ENCODE measurements at regions not wholly inside any gene's neighbourhood (a gene's known extent, or its start where the extent isn't known, plus 50 kb on each side); places are given as distances from the start of the nearest gene placed in this dataset.

DNA sequence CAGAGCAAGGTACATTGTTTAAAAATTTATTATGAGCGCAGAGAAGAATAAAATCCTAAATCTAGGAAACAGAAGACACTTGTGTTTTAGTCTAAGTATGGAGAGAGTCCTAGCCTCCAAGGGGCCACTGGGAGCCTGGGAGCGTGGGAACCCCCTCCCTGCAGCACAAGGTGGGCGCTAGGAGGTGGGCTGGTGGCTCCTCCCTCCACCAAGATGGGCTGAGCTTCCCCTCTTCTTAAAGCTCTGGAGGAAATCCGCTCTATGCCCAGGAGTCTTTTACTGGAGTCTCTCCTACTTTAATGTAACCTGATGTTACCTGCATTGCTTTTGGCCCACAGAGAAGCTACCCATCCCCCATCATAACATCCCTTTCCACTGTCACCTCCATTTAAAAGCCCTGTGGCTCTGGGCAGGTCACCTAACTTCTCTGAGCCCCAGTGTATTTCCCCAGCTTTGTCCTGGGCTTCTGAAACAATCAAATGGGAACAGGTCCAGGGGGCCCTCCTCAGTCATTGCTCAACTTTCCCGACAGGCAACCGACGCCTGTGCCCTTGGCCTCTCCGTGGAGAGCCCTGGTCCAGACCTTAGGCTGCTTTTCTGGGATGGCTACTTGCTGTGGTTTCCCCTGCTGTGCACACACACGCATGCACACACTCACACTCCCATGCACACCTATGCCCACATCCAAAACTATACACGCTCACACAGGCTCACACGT, 181.5 kb downstream of the NPHP4 start:
- DNase-seq, result no peak
- Mint-ChIP-seq H3K4me1 (no peaks in the 10 kb centered on the region), H3K27me3 (ENCODE audit: low read depth in 3 of 3) (peaks cover 1 to 10% (median 9%) of the 10 kb centered on the region in 3 donors), H3K27ac (no peak overlapping the region), H3K4me3 (no peak overlapping the region), H3K9me3 (peaks cover 0 to 2% (median 0%) of the 10 kb centered on the region in 7 donors), H3K36me3 (no peaks in the 10 kb centered on the region)
- Histone ChIP-seq H3K79me2 (ENCODE audit: insufficient read depth, low read length) (no peaks in the 10 kb centered on the region), H3K9ac (ENCODE audit: insufficient read depth, low read length, poor library complexity, severe bottlenecking) (no peak overlapping the region), H4K20me1 (ENCODE audit: insufficient read depth, low read length) (no peaks in the 10 kb centered on the region), H3K27ac (ENCODE audit: low read depth in 1 of 2, low read length in 2 of 2) (no peak overlapping the region), H3K36me3 (replicated peaks in 1 of 2; ENCODE audit: control insufficient read depth in 1 of 2, insufficient read depth in 2 of 2, low read length in 2 of 2) (no peaks in the 10 kb centered on the region), H3K27me3 (ENCODE audit: control insufficient read depth in 2 of 2, insufficient read depth in 2 of 2, low read length in 2 of 2) (no peaks in the 10 kb centered on the region), H3K4me3 (replicated peaks in 1 of 3; ENCODE audit: low read depth in 2 of 3, low read length in 3 of 3) (no peak overlapping the region), H3K9me3 (replicated peaks in 1 of 2; ENCODE audit: control insufficient read depth in 1 of 2, insufficient read depth in 1 of 2, low read length in 2 of 2) (peaks cover 5% of the 10 kb centered on the region in 2 donors), H3K4me1 (ENCODE audit: control insufficient read depth in 1 of 2, insufficient read depth in 2 of 2, low read length in 2 of 2) (no peaks in the 10 kb centered on the region), H2AFZ (ENCODE audit: insufficient read depth, low read depth, low read length, poor library complexity, severe bottlenecking) (no peak overlapping the region), H3K4me2 (replicated peaks; ENCODE audit: extremely low read depth, low read length, poor library complexity, severe bottlenecking) (no peak overlapping the region)
- TF ChIP-seq, protein P1, sequence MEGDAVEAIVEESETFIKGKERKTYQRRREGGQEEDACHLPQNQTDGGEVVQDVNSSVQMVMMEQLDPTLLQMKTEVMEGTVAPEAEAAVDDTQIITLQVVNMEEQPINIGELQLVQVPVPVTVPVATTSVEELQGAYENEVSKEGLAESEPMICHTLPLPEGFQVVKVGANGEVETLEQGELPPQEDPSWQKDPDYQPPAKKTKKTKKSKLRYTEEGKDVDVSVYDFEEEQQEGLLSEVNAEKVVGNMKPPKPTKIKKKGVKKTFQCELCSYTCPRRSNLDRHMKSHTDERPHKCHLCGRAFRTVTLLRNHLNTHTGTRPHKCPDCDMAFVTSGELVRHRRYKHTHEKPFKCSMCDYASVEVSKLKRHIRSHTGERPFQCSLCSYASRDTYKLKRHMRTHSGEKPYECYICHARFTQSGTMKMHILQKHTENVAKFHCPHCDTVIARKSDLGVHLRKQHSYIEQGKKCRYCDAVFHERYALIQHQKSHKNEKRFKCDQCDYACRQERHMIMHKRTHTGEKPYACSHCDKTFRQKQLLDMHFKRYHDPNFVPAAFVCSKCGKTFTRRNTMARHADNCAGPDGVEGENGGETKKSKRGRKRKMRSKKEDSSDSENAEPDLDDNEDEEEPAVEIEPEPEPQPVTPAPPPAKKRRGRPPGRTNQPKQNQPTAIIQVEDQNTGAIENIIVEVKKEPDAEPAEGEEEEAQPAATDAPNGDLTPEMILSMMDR (IDR thresholded peaks at IDR 0.05), result no peak
- 45% methylated on average over 7 of the region's 11 CpGs for WGBS (ENCODE audit: insufficient coverage)
- intact Hi-C loops (cut with micrococcal nuclease), result no loop called here

DNA sequence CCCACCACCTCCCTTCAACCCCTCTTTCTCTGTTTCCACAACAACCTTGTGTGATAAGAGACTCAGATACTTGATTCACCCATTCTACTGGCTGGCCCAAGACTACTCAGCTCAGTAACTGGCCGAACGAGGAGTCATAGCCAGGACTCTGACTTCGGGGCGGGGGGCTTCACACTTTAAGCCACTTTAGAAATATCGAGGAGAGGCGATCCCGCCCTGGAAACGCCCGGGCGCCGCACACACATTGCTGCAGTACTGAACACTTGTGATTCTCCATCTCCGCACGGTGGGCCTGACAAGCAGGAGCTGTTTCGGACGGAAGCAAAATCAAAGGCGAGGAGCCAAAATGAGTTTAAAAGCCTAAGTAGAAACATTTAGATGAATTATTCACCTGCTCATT, 182.1 kb downstream of the NPHP4 start:
- H3K9me3 Mint-ChIP-seq, result peaks cover 0 to 2% (median 0%) of the 10 kb centered on the region in 7 donors
- H3K36me3 Mint-ChIP-seq, result no peaks in the 10 kb centered on the region
- WGBS (ENCODE audit: insufficient coverage), result 100% methylated on average over 7 of the region's 16 CpGs

More for the DNA sequence above, 182.1 kb downstream of the NPHP4 start:
- Mint-ChIP-seq H3K27me3 (ENCODE audit: low read depth in 3 of 3) (peaks cover 1 to 10% (median 9%) of the 10 kb centered on the region in 3 donors), H3K4me1 (no peaks in the 10 kb centered on the region), H3K27ac (no peak overlapping the region), H3K4me3 (no peak overlapping the region)
- Histone ChIP-seq H4K20me1 (ENCODE audit: insufficient read depth, low read length) (no peaks in the 10 kb centered on the region), H3K27ac (ENCODE audit: low read depth in 1 of 2, low read length in 2 of 2) (no peak overlapping the region), H3K4me3 (replicated peaks in 1 of 3; ENCODE audit: low read depth in 2 of 3, low read length in 3 of 3) (no peak overlapping the region), H3K4me2 (replicated peaks; ENCODE audit: extremely low read depth, low read length, poor library complexity, severe bottlenecking) (no peak overlapping the region), H3K9me3 (replicated peaks in 1 of 2; ENCODE audit: control insufficient read depth in 1 of 2, insufficient read depth in 1 of 2, low read length in 2 of 2) (peaks cover 5% of the 10 kb centered on the region in 2 donors), H2AFZ (ENCODE audit: insufficient read depth, low read depth, low read length, poor library complexity, severe bottlenecking) (no peak overlapping the region), H3K79me2 (ENCODE audit: insufficient read depth, low read length) (no peaks in the 10 kb centered on the region), H3K36me3 (replicated peaks in 1 of 2; ENCODE audit: control insufficient read depth in 1 of 2, insufficient read depth in 2 of 2, low read length in 2 of 2) (no peaks in the 10 kb centered on the region), H3K4me1 (ENCODE audit: control insufficient read depth in 1 of 2, insufficient read depth in 2 of 2, low read length in 2 of 2) (no peaks in the 10 kb centered on the region), H3K9ac (ENCODE audit: insufficient read depth, low read length, poor library complexity, severe bottlenecking) (no peak overlapping the region), H3K27me3 (ENCODE audit: control insufficient read depth in 2 of 2, insufficient read depth in 2 of 2, low read length in 2 of 2) (no peaks in the 10 kb centered on the region)
- TF ChIP-seq, protein P1 (IDR thresholded peaks at IDR 0.05), result no peak
- intact Hi-C loops (cut with micrococcal nuclease), result no loop called here
- DNase-seq, result no peak
